M059J (cell line): ENCODE measurements at regions not wholly inside any gene's neighbourhood (a gene's known extent, or its start where the extent isn't known, plus 50 kb on each side); places are given as distances from the start of the nearest gene placed in this dataset.
"Not testable (repeated sequence)": the region's sequence is repeated elsewhere in the genome, so short reads cannot be mapped to it uniquely, and the experiment has no call there.

ENCODE experiments used
- DNase-seq: peaks from one replicate; pipeline ENCODE4 v3.0.0-alpha.2; 2012; ENCODE audit warnings: low read depth

DNA sequence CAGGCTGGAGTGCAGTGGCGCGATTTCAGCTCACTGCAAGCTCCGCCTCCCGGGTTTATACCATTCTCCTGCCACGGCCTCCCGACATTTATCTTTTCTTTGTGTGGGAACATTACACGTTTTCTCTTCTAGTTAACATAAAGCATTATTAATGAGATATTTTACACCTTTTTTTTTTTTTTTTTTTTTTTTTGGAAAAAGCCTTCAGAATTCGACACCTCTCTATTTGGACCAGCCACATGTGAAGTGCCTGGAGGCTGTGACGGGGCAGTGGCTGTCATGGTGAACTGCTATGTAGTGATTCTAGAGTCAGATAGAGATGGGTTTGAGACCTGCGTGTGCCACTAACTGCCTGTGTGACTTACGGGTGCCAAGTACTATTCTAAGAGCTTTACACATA lies 64.3 kb downstream of the SMIM38 start:
- no peak for DNase-seq

DNA sequence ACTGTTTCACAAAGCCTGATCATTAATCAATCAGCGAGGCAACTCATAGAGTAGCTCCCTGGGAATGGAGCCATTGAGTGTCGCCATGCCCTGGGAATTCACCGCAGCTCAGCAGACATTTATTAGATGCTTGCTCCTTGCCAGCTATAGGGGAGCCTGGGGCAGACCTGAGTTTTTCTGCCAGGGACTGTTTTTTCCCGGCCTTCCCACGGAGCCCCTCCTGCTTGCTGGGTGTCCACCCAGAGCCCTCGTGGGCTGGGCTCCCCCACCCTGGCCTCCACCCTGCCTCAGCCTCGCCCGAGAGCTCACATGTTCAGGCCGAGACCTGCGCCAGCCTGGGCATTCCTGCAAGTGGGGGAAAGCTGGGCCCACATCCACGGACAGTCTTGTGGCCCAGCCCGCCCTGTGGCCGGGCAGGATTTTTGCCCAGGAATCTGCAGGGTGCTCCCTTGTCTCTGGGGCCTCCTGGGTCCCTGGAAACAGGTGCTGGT lies 64.9 kb downstream of the SMIM38 start:
- no peak for DNase-seq

DNA sequence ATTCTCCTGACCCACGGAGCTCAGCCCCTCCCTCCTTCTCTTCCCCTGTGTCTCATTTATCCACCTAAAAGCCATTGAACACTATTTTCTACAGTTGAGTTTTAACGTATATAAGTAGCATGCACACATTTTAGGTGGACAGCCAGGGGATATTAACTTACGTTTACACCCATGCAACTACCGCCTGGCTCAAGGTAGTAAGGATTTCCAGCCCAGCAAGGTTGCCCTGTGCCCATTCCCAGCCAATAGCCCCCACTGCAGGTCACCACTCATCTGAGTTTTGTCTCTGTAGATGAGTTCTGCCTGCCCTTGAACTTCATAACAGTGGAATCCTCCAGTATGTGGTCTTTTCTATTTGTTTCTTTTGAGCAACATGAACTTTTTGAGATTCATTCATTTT lies 65.4 kb downstream of the SMIM38 start:
- no peak for DNase-seq

DNA sequence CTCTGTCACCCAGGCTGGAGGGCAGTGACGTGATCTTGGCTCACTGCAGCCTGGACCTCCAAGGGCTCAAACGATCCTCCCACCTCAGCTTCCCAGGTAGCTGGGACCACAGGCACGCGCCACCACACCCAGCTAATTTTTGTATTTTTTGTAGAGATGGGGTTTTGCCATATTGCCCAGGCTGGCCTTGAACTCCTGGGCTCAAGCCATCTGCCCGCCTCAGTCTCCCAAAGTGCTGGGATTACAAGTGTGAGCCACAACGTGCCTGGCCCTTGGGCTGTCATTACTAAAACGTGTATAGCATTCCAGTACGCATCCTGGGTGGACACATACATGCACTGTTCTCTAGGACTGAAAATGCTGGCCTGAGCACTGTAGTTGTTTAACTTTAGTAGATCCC lies 65.9 kb downstream of the SMIM38 start:
- not testable (repeated sequence) for DNase-seq

DNA sequence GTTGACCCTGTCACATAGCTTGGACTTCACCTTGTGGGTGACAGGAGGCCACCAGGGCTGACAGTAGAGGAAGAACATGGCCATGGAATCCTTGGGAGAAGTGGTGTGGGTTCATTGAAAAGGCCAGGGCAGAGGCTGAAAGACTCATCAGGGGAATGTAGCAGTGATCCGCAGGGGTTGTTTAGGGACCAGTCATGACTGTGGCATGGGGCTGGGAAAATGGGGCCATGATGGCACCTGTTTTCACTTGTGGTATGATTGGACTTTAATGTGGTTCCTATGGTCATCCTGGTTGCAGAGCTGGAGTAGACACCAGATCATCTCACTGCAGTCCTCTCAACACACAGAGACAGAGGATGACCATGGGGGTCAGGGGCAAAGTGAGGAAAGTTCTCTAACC lies 66.7 kb upstream of the MYEOV start:
- no peak for DNase-seq

DNA sequence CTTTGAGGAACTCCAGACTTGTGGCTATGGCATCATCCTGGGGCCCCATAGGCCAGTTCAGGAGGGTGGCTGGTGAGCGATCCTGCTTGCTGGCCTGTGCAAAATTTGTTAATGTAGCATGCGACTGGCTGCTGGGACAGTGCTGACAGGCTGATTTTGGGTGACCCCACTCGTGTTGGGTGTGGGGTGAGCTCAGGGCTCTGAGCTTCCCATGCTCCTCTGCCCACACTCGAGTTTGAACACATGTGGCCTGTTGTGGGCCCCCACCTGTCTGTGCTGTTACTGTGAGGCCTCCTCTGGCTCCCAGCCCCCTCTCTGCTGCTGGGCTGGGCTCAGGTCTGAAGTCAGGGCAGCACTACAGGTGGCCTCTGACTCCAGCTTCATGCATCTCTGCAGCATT lies 64.4 kb upstream of the MYEOV start:
- no peak for DNase-seq

DNA sequence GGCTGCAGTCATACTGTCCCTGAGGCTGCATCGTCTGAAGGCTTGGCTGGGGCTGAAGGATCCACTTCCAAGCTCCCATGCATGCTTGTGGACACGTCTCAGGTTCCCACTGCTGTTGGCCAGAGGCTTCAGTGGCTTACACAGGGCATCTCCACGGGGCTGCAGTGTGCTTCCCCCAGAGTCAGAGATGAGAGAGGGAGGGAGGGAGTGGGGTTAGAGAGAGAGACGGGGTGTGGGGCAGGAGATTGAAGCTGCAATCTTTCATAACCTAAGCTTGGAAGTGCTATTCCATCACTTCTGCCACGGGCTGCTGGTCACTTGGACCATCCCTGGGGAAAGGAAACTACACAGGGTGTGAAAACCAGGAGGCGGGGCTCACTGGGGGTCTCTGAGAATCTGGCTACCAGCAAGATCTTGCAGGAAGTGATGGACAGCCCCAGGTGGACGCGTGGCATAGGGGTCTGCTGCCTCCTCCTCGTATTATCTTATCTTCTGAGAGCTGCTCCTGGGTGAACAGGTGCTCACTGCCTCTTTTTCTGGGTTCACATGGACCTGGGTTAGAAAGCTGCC lies 63.0 kb upstream of the MYEOV start:
- DNase-seq: no peak

DNA sequence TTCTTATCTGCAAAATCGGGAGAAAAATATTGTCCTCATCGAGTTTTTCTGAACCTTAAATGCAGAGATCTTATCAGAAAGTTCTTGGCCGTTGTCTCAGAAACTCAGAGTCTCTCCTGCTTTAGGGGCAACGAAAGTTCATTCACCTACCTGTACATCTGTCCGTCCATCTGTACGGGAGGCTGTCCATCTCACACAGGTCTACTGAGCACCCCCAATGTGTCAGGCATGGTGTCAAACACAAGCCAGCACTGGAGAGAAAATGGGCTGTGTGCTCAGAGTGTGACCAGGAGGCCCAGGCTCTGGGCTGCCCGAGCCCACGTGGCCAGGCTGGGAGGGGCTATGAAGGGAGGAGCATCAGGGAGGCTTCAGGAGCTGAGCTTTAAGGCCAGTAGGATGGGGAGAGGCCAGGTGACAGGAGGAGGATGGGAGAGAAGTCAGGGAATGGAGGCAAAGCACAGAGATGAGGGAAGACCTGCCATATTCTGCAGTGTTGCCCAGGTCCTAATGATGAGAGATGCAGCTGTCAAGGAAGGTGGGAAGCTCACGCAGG lies 62.4 kb upstream of the MYEOV start:
- no peak for DNase-seq

DNA sequence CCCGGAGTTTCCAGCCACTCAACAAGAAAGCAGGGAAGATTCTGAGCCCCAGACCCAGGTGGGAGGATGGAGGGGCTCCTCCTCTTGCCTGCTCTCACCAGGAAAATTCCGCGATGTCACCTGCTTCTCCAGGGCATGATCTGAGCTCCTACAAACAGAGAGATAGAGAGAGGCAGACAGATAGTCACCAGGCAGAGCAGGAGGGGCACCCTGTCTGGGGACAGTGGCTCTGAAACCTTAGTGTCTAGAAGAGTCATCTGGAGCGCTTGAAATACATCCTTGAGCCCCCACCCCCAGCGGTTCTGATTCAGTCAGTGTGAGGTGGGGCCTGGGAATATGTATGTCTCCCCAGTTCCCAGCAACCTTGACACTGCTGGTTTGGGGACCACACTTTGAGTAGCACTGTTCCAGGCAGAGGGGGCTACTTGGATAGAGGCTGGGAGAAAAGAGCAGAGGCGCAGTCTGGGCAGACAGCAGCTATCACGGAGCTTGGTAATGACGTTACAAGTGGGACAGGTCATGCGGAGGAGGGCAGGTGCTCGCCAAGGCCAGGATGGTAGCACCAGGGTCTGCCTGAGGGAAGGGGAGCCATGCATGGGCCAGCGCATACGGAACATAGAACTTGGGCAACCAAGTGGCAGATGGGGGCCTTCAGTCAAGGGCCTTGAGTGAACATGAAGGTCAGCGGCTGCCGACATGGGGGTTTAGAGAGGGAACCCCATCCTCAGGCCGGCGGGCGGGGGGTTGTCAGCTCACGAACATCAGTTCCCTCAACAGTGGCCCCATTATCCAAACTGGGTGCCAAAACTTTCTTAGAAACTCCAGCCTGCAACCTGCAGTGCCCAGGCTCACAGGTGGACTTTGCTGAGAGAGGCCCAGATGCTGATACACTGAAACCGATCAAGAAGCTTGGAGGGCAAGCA lies 60.9 kb upstream of the MYEOV start:
- no peak for DNase-seq

DNA sequence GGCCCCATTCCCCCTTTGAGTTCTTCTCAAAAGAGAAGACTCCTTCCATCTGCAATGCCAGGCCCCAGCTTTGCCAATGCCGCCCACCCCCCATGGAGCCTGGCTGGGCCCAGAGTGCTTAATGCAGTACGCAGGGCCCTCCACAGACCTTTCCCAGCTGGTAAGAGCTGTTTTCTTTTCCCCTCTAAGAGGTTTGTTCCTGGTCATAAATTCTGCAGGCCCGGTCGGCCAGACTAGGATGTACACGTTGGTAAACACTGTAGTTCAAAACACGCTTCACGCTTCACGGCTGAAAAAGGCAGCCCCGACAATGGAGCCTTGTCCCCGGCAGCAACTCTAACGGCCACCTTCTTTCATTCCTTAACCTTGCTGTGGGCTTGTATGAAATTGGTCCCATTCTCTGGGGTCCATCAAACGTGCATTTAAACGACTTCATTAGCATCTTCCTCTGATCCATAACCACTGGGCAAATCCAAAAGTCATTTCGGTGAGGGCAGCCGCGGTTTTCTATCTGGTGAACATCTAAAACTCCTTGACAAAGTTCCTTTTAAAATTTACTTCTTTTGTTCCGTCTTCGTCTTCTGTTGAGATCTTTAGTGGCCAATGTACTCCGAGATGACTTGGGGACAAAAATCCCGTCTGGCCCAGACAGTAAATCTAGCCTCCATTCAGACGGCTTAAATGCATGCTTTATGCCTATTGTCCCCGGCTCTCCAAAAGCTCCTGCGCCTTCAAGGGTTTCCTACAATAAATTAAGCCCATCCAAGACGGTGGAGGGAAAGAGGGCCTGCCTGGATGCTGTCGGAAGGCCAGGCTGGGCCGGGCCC lies 60.0 kb upstream of the MYEOV start:
- no peak for DNase-seq

DNA sequence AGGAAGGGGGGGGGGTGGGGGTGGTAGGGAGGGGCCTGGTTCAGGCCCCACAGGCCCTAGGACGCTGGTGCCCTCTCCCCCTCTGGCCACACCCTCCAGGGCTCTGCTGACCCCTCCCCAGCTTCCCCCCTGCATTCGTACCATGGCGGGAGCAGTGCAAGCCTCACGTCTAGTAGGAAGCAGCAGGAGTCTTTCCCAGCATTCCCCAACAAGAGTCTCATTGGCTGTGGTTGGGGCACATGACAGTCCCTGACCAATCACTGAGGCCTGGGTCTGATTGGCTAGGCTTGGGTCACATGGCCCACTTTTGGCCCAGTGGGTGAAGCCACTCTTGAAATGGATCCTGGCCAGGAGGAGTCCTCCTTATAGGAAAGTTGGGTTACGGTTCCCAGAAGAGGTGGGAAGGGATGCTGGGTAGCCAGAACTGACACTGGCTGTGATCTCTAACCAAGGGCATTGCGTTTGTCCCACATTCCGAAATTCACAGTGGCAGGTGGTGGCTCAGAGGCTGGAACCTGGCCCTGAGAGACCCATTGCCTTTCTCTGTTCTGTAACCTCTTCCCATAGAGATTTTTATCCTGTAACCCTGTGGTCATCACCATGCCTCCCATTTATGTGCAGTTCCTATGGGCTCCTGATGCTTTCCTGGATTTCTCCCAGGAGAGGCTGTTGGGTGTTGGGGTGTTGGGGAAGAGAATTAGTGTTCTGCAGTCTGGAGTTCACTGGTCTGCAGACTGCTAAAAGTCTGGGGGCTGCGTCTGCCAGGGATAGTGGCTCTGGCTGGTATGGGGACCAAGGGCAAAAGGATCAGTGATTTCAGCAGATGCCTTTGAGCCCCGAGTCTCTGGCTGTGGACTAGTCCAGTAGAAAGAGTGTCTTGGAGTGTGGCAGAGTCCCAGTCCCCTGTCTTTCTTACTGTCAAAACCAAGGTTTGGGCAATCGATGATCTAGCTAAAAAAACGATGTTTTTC lies 58.9 kb upstream of the MYEOV start:
- DNase-seq: peak; percentile 14

DNA sequence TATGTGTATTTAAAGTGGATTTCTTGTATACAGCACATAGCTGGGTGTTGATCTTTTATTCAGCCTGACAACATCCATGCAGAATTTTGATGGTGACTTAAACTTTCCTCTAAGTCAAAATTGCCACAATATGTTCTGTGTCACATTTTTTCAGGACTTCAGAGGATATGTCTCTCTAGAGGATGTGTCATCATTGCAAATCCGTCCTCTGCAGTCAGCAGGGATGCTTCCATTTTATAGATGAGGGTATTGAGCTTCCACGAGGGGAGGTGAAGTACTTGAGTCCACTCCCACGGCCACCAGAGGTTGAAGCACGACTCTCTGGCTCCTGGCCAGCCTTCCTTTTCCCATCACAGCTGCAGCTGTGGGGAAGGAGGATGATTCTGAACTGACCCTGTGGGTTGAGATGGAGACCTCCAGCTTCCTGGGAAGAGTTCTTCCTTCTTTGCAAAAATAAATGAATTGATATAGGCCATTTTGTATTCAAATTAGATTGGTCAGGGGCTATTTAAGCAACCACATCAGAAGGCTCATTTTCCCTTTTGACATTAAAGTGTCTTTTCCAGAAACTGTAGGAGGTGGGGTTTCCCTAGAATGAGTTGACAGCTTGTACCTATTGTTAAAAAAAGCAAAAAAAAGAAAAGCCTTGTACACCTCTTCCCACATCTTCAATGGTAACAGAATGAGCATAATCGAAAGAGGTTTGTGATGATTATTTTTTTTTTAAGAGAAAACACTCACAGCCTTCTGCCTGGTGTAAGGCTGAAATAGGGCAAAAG lies 55.2 kb upstream of the MYEOV start:
- no peak for DNase-seq

DNA sequence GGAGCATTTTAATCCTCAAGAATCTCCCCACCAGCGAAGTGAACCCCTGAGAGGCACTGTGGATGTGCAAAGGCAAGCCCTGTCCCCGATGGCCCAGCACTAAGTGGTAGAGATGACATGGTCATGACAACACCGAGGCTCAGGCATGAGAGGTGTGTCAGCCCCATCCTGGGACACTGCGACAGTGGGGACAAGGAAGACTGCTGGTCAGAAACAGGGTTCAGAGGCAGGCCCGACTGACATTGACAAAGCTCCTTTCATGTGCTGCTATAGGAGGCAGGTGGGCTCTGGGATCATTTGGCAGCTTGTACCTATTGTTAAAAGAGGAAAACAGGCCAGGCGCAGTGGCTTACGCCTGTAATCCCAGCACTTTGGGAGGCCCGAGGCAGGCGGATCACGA lies 54.3 kb upstream of the MYEOV start:
- no peak for DNase-seq

DNA sequence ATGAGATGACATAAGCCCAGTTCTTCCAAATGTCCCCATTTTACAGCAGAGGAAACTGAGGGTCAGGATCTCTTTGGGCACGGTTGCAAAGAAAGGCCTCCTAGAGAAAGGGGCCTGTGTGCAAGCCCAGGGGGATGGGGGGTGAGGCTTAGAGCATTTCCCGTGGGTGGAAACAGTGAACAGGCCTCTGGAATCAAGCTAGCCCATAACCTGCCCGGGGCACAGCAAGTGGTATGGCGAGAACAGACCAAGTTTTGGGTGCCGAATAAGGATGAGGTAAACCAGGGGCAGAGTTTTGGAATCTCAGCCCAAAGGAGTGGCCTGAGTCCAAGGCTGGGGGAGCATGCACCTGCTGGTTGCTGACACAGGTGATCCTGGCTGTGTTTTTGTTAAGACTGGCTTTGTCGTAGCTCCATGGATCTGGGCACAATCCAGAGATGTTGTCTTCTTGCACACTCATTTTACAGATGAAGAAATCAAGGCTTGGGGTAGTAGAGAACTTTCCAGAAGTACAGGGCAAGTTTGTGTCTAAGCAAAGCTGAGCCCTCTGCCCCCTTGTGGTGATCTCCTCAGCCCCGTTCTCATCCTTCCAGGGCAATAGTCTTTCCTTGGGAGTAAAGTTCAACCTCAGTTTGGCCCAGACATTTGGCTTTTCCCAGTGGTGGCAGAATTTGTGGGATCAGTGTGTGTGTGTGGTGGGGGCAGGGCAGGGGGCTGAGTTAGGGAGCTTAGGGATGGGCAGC lies 53.5 kb upstream of the MYEOV start:
- DNase-seq: no peak

DNA sequence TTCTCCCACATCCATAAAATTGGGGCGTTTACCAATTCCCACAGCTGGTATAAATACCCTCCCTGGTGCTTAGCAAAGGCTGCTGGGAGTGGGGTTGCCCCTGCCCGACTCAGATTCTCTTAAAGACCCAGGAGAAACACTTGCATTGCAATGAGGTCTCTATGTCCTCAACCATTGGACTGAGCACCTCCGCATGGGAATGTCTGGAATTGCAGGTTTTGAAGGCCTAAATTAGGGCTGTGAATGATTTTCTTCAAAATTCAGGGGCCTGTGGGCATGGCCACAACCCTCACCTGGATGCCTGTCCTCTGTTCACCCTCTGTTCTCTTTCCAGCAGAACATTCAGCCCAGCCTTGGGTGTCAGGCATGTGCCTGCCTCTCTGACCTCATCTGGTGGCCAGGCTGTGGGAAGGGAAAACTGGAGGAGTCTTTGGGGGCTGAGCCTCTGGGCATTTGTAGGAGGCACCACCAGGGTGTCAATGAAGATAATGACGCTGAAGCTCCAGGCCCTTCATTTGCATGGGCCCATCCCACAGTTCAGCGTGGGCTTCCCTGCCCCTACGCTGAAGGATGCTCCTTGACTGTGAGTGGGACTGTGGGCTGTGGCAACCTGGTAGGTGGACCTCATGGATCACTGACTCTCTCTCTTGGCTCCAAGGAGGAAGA lies 52.7 kb upstream of the MYEOV start:
- DNase-seq: no peak

DNA sequence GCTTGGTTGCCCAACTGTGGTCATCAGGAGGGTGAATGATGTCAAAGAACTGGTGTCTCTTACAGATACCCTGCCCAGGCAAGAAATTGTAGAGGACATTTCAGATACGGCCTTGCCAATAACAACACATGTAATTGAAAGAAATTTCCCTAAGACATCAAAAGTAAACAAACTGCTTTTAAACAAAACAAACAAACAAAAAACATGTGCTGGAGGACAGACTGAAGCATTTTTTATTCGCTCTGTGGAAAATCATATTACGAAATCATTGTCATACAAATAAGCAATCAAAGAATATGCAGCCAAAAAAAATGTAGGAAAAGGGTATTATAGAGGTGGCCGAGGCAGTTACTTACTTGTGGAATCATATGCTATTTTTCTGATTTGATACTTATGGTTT lies 52.1 kb upstream of the MYEOV start:
- DNase-seq: no peak

DNA sequence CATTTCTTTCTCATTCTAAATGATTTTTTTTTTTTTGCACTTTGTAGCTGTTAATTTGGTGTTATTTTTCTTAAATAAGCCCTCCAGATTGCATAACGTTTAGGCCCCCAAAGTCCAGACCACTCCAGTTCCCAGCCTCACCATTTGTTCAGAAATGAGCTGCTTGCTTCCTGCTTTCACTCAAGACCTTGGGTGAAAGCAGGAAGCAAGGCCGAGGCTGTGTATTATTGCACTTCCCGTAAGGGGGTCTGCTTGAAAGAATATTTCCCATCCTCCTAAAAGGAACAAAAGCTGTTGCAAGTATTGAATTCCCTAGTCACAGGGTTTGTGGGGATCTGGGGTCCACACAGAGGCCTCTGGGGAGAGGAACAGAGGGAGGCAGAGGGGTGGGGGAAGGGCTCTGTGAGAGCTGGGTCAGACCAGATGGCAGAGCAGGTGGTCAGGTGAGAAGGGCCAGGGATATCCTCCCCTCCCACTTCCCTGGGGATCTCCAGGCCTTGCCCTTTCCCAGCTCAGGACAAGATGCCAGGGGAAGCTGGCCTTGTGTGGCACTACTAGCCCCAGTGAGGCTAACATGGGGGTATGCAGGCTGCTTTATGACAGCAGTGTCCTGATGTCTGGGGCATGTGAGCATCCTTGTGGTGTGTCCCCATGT lies 51.6 kb upstream of the MYEOV start:
- DNase-seq: no peak

DNA sequence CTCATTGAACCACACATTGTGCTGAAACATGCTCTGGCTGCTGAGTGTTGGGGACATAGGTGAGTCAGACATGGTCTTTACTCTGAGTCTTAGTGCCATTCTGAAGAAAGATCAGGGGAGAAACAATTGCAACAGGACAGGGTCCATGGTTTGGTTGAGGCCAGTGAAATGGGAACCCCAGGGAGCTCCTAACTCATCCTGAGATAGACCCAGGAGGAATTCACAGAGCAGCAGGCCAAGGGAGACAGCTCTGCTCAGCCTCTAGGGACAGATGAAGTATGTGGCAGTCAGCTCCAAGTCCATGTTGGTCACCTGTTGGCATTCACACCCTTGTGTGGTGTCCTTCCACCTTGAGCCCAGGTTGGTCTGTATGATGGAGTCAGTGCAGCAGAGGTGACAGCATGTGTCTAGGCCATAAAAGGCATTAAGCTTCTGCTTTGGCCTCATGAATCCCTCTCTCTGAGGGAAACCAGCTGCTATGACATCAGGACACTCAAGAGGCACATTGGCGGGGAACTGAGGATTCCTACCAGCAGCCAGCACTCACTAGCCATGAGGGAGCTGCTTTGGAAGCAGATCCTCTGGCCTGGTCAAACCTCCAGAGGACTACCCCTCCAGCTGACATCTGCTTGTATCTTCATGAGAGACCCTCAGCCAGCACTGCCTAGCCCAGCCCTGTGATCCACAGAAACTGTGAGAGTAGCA lies 50.3 kb upstream of the MYEOV start:
- DNase-seq: no peak
